ENCODE measurements at regions not wholly inside any gene's neighbourhood (a gene's known extent, or its start where the extent isn't known, plus 50 kb on each side); places are given as distances from the start of the nearest gene placed in this dataset.

DNA sequence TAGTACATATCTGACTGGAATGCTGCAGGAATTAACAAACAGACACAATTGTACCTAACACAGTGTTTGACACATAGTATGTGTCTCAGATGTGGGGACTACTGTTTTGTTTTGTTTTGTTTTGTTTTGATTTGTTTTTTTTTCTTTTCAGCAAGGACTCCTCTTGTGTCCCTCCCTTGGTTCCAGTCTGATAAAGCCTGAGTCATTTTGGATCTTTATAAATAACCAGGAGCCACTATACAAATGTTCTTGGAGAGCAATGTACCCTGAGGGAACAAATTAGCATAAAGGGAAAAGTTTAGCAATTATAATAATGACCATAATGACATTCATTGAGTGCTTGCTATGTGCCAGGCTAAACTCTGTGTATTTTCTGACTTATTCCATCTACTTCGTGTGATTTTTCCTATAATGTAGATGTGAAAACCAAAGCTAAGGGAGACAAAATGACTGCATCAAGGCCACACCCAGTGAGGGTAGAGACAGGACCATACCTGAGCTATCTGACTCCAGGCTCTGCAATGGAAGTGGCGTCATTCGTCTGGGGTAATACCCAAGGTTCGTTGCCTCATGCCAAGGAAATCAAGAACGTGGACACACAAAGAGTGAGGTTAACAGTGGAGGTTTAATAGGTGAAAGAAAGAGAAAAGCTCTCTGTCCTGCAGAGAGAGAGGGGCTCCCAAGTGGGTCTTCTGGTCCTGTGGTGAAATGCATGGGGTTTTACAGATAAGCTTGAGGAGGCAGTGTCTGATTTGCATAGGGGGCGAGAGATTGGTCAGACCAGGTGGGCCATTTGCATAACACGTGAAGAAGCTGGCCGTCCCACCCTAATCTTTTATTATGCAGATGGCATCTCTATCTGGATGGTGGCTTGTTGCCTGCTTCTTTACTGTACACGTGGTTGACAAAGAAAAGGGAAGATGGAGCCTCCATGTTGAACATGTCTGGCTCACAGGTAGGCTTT lies 285.5 kb upstream of the SFSWAP start:
- no peak for TF ChIP-seq EZH2phosphoT487 (IDR thresholded peaks at IDR 0.05; ENCODE audit: low read depth, severe bottlenecking, unreplicated experiment)
- TF ChIP-seq, protein P1, sequence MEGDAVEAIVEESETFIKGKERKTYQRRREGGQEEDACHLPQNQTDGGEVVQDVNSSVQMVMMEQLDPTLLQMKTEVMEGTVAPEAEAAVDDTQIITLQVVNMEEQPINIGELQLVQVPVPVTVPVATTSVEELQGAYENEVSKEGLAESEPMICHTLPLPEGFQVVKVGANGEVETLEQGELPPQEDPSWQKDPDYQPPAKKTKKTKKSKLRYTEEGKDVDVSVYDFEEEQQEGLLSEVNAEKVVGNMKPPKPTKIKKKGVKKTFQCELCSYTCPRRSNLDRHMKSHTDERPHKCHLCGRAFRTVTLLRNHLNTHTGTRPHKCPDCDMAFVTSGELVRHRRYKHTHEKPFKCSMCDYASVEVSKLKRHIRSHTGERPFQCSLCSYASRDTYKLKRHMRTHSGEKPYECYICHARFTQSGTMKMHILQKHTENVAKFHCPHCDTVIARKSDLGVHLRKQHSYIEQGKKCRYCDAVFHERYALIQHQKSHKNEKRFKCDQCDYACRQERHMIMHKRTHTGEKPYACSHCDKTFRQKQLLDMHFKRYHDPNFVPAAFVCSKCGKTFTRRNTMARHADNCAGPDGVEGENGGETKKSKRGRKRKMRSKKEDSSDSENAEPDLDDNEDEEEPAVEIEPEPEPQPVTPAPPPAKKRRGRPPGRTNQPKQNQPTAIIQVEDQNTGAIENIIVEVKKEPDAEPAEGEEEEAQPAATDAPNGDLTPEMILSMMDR (IDR thresholded peaks at IDR 0.05; ENCODE audit: poor library complexity), result no peak
